Forelimb muscle (tissue), 1 donor: ENCODE measurements at regions not wholly inside any gene's neighbourhood (a gene's known extent, or its start where the extent isn't known, plus 50 kb on each side); places are given as distances from the start of the nearest gene placed in this dataset.

ENCODE experiments used
- DNase-seq: peaks from one replicate; pipeline ENCODE4 v3.0.0-alpha.2; 2013; ENCODE audit warnings: low read depth

GRCh38 chr3:84066915-84067314 is 891.9 kb upstream of the CADM2 start:
- no peak for DNase-seq

- DNase-seq, result no peak
Measured at GRCh38 chr3:84073664-84074063, 885.1 kb upstream of the CADM2 start.

- no peak for DNase-seq
Measured at GRCh38 chr3:84074767-84075166, 884.0 kb upstream of the CADM2 start.

GRCh38 chr3:84077479-84077878 is 881.3 kb upstream of the CADM2 start:
- DNase-seq, result no peak

- DNase-seq, result no peak
Measured at GRCh38 chr3:84082726-84083125, 876.1 kb upstream of the CADM2 start.

- no peak for DNase-seq
Measured at GRCh38 chr3:84092907-84093306, 865.9 kb upstream of the CADM2 start.

- DNase-seq, result no peak
Measured at GRCh38 chr3:84096188-84096587, 862.6 kb upstream of the CADM2 start.

- DNase-seq, result no peak
Measured at GRCh38 chr3:84100861-84101260, 857.9 kb upstream of the CADM2 start.

GRCh38 chr3:84108442-84108971 is 850.3 kb upstream of the CADM2 start:
- DNase-seq, result no peak

- DNase-seq, result no peak
Measured at GRCh38 chr3:84109911-84110310, 848.9 kb upstream of the CADM2 start.

GRCh38 chr3:84110787-84111186 is 848.0 kb upstream of the CADM2 start:
- DNase-seq, result no peak

GRCh38 chr3:84125201-84125721 is 833.5 kb upstream of the CADM2 start:
- no peak for DNase-seq

GRCh38 chr3:84125760-84126159 is 833.0 kb upstream of the CADM2 start:
- no peak for DNase-seq

GRCh38 chr3:84126160-84126559 is 832.6 kb upstream of the CADM2 start:
- no peak for DNase-seq

GRCh38 chr3:84128024-84128423 is 830.8 kb upstream of the CADM2 start:
- DNase-seq, result no peak

GRCh38 chr3:84136425-84136824 is 822.4 kb upstream of the CADM2 start:
- DNase-seq, result no peak

GRCh38 chr3:84140631-84141030 is 818.2 kb upstream of the CADM2 start:
- DNase-seq, result peak; percentile 39

- no peak for DNase-seq
Measured at GRCh38 chr3:84141571-84141970, 817.2 kb upstream of the CADM2 start.

- DNase-seq, result no peak
Measured at GRCh38 chr3:84165328-84165727, 793.5 kb upstream of the CADM2 start.

- no peak for DNase-seq
Measured at GRCh38 chr3:84175449-84175848, 783.3 kb upstream of the CADM2 start.

GRCh38 chr3:84184937-84185336 is 773.9 kb upstream of the CADM2 start:
- no peak for DNase-seq

GRCh38 chr3:84194029-84194428 is 764.8 kb upstream of the CADM2 start:
- no peak for DNase-seq

GRCh38 chr3:84209474-84209873 is 749.3 kb upstream of the CADM2 start:
- DNase-seq, result no peak

- no peak for DNase-seq
Measured at GRCh38 chr3:84223512-84223911, 735.3 kb upstream of the CADM2 start.
